Trophoblast cell (in vitro differentiated cells and primary cell): ENCODE measurements at regions not wholly inside any gene's neighbourhood (a gene's known extent, or its start where the extent isn't known, plus 50 kb on each side); places are given as distances from the start of the nearest gene placed in this dataset.

Source experiments
- DNase-seq, 2 donors: peaks; one replicate each; pipeline ENCODE4 v3.0.0-alpha.2; 2016
- H2AFZ ChIP-seq: 2 replicates; pipeline ENCODE4 v1.6.1; 2013; ENCODE audit warnings: low read length, moderate library complexity, mild to moderate bottlenecking; ENCODE audit not compliant: insufficient read depth, poor library complexity
- H2AK5ac ChIP-seq: 2 replicates; pipeline ENCODE4 v1.6.1; 2013; ENCODE audit warnings: mild to moderate bottlenecking, low read length
- H2BK120ac ChIP-seq: 2 replicates; pipeline ENCODE4 v1.6.1; 2013; ENCODE audit warnings: low read length, mild to moderate bottlenecking, moderate library complexity; ENCODE audit not compliant: insufficient read depth, poor library complexity
- H2BK12ac ChIP-seq: 2 replicates; pipeline ENCODE4 v1.6.1; 2013; ENCODE audit warnings: mild to moderate bottlenecking, low read length, moderate library complexity
- H2BK5ac ChIP-seq: 2 replicates; pipeline ENCODE4 v1.6.1; 2013; ENCODE audit warnings: low read length, low read depth, moderate library complexity, mild to moderate bottlenecking; ENCODE audit not compliant: poor library complexity
- H3K14ac ChIP-seq: 2 replicates; pipeline ENCODE4 v1.6.1; 2013; ENCODE audit warnings: mild to moderate bottlenecking, low read length
- H3K18ac ChIP-seq: 2 replicates; pipeline ENCODE4 v1.6.1; 2013; ENCODE audit warnings: mild to moderate bottlenecking, low read length
- H3K23ac ChIP-seq: 2 replicates; pipeline ENCODE4 v1.6.1; 2013; ENCODE audit warnings: low read length
- H3K27ac ChIP-seq: 2 replicates; pipeline ENCODE4 v1.5.1; 2013; ENCODE audit warnings: low read depth, mild to moderate bottlenecking, inconsistent platforms, low read length, moderate library complexity
- H3K27me3 ChIP-seq: 2 replicates; pipeline ENCODE4 v1.6.1; 2013; ENCODE audit warnings: inconsistent platforms, mild to moderate bottlenecking, low read length, moderate library complexity; ENCODE audit not compliant: insufficient read depth
- H3K36me3 ChIP-seq, 2 experiments: 1 replicate in 1 of 2; 2 replicates in 1 of 2; pipeline ENCODE4 v1.6.1; 2013; ENCODE audit warnings: low read length in 2 of 2, mild to moderate bottlenecking in 2 of 2, moderate library complexity in 1 of 2; ENCODE audit not compliant: insufficient read depth in 2 of 2, control insufficient read depth in 1 of 2
- H3K4ac ChIP-seq: 2 replicates; pipeline ENCODE4 v1.6.1; 2013; ENCODE audit warnings: low read depth, mild to moderate bottlenecking, low read length, moderate library complexity
- H3K4me1 ChIP-seq, 2 experiments: 1 replicate in 1 of 2; 2 replicates in 1 of 2; pipeline ENCODE4 v1.6.1; 2013; ENCODE audit warnings: low read length in 2 of 2, mild to moderate bottlenecking in 2 of 2, moderate library complexity in 1 of 2; ENCODE audit not compliant: insufficient read depth in 2 of 2, control insufficient read depth in 1 of 2
- H3K4me2 ChIP-seq: 2 replicates; pipeline ENCODE4 v1.6.1; 2013; ENCODE audit warnings: inconsistent platforms, mild to moderate bottlenecking, low read length, moderate library complexity
- H3K4me3 ChIP-seq: 2 replicates; pipeline ENCODE4 v1.5.1; 2013; ENCODE audit warnings: mild to moderate bottlenecking, low read depth, low read length, inconsistent platforms
- H3K79me1 ChIP-seq: one replicate; pipeline ENCODE4 v1.6.1; 2013; ENCODE audit warnings: low read length
- H3K79me2 ChIP-seq: 2 replicates; pipeline ENCODE4 v1.6.1; 2013; ENCODE audit warnings: low read length, mild to moderate bottlenecking; ENCODE audit not compliant: control insufficient read depth, insufficient read depth, poor library complexity
- H3K9ac ChIP-seq: 2 replicates; pipeline ENCODE4 v1.6.1; 2013; ENCODE audit warnings: mild to moderate bottlenecking, low read length
- H3K9me3 ChIP-seq: 2 replicates; pipeline ENCODE4 v1.6.1; 2013; ENCODE audit warnings: low read depth, mild to moderate bottlenecking, control low read depth, inconsistent platforms, low read length; ENCODE audit not compliant: insufficient read depth
- H4K12ac ChIP-seq: 2 replicates; pipeline ENCODE4 v1.6.1; 2013; ENCODE audit warnings: low read depth, mild to moderate bottlenecking, low read length, moderate library complexity
- H4K8ac ChIP-seq: 2 replicates; pipeline ENCODE4 v1.6.1; 2013; ENCODE audit warnings: low read depth, mild to moderate bottlenecking, low read length, moderate library complexity
- H4K91ac ChIP-seq: one replicate; pipeline ENCODE4 v1.6.1; 2013; ENCODE audit warnings: low read depth, mild to moderate bottlenecking, low read length, moderate library complexity
- WGBS: extraction: QIAGEN DNeasy Blood & Tissue Kit; methylation state at CpG from one replicate; pipeline ENCODE4 v1.1.7; 2013; ENCODE audit warnings: missing lambda C conversion rate; ENCODE audit not compliant: insufficient read length, insufficient coverage; ENCODE audit errors: extremely low coverage; 5-methylcytosine and 5-hydroxymethylcytosine counted together

DNA sequence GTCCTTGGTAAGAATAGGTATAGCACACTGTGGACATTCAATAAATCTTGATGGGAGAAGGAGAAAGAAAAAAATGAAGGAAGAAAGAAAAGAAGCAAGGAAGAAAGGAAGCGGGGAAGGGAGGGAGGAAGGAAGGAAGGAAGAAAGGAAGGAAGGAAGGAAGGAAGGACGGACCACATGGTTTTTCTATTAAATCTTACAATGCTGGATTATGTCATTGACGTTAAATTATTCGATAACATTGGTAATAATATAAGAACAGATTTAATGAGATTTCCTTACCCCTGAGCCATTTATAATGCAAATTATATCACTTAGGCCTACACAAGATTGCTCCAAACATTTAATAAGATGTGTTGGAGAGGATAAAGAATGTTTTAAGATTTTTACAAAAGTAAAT, 124.9 kb upstream of the SYT1 start:
- H3K79me2 ChIP-seq, result no peaks in the 10 kb centered on the region
- no peak overlapping the region for H3K4ac ChIP-seq
- WGBS, result no CpG with 5 or more reads among the region's 4 CpGs
- H3K4me1 ChIP-seq, result no peaks in the 10 kb centered on the region
- no peak overlapping the region for H3K4me3 ChIP-seq
- no peak overlapping the region for H4K12ac ChIP-seq
- no peak overlapping the region for H3K4me2 ChIP-seq
- H3K36me3 ChIP-seq, result no peaks in the 10 kb centered on the region
- no peaks in the 10 kb centered on the region for H3K79me1 ChIP-seq
- H3K18ac ChIP-seq, result no peak overlapping the region
- H2BK5ac ChIP-seq, result no peak overlapping the region
- H3K9ac ChIP-seq, result no peak overlapping the region
- H2BK120ac ChIP-seq, result no peak overlapping the region
- H2AK5ac ChIP-seq, result no peak overlapping the region
- H3K23ac ChIP-seq, result no peak overlapping the region
- H2AFZ ChIP-seq, result no peak overlapping the region
- H3K14ac ChIP-seq, result no peak overlapping the region
- DNase-seq, result no peak
- no peak overlapping the region for H4K8ac ChIP-seq
- H3K27me3 ChIP-seq, result no peaks in the 10 kb centered on the region
- H2BK12ac ChIP-seq, result no peak overlapping the region
- H3K27ac ChIP-seq, result no peak overlapping the region
- H3K9me3 ChIP-seq, result no peaks in the 10 kb centered on the region
- H4K91ac ChIP-seq, result no peak overlapping the region

DNA sequence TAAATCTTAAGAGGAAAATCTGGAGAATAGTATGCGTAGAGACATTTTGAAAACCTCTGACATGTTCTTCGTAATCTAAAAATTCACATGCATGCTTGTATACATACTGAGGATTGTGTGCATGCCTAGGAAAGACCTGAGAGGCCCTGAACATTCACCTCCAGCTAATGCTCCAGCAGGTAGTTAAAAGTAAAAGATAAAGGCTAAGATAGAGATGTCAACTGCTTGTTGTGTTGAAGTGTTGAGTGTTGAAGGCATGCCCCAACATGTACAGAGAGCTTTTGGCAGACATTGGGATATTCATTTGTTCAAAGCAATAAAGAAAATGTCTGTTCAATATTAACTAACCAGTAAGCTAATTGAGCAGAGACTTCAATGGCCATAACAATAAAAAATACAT, 118.6 kb upstream of the SYT1 start:
- no peak overlapping the region for H4K91ac ChIP-seq
- no CpG with 5 or more reads among the region's 2 CpGs for whole genome bisulfite sequencing
- no peaks in the 10 kb centered on the region for H3K79me1 ChIP-seq
- H2BK5ac ChIP-seq, result no peak overlapping the region
- H3K27ac ChIP-seq, result no peak overlapping the region
- no peak overlapping the region for H3K18ac ChIP-seq
- no peaks in the 10 kb centered on the region for H3K4me1 ChIP-seq
- no peak overlapping the region for H3K14ac ChIP-seq
- no peak overlapping the region for H3K23ac ChIP-seq
- no peak overlapping the region for H3K4ac ChIP-seq
- no peak overlapping the region for H3K9ac ChIP-seq
- H2AFZ ChIP-seq, result no peak overlapping the region
- no peak overlapping the region for H4K12ac ChIP-seq
- no peaks in the 10 kb centered on the region for H3K79me2 ChIP-seq
- H3K36me3 ChIP-seq, result no peaks in the 10 kb centered on the region
- no peak overlapping the region for H2BK120ac ChIP-seq
- no peaks in the 10 kb centered on the region for H3K9me3 ChIP-seq
- no peak overlapping the region for H3K4me2 ChIP-seq
- H3K4me3 ChIP-seq, result no peak overlapping the region
- H4K8ac ChIP-seq, result no peak overlapping the region
- no peak overlapping the region for H2AK5ac ChIP-seq
- H2BK12ac ChIP-seq, result no peak overlapping the region
- peak; percentile 12 to 67 for DNase-seq
- no peaks in the 10 kb centered on the region for H3K27me3 ChIP-seq

- Histone ChIP-seq H3K4ac (no peak overlapping the region), H2BK120ac (no peak overlapping the region), H3K27me3 (no peaks in the 10 kb centered on the region), H2AFZ (no peak overlapping the region), H3K27ac (no peak overlapping the region), H3K4me2 (no peak overlapping the region), H4K91ac (no peak overlapping the region), H3K18ac (no peak overlapping the region), H3K4me1 (no peaks in the 10 kb centered on the region), H4K8ac (no peak overlapping the region), H3K4me3 (no peak overlapping the region), H3K79me2 (no peaks in the 10 kb centered on the region), H3K9me3 (no peaks in the 10 kb centered on the region), H3K14ac (no peak overlapping the region), H2BK12ac (no peak overlapping the region), H3K23ac (no peak overlapping the region), H3K9ac (no peak overlapping the region), H2BK5ac (no peak overlapping the region), H2AK5ac (no peak overlapping the region), H3K79me1 (no peaks in the 10 kb centered on the region), H3K36me3 (no peaks in the 10 kb centered on the region), H4K12ac (no peak overlapping the region)
- no peak for DNase-seq
- WGBS, result no CpG with 5 or more reads among the region's 1 CpG
These were observed 111.5 kb upstream of the SYT1 start for GRCh38 chr12:78753058-78753457.

GRCh38 chr12:78756936-78757335, 107.6 kb upstream of the SYT1 start:
- Histone ChIP-seq H2AK5ac (no peak overlapping the region), H3K23ac (no peak overlapping the region), H2BK12ac (no peak overlapping the region), H4K12ac (no peak overlapping the region), H2AFZ (no peak overlapping the region), H3K4me3 (no peak overlapping the region), H3K4me1 (no peaks in the 10 kb centered on the region), H3K4me2 (no peak overlapping the region), H3K4ac (no peak overlapping the region), H3K79me1 (no peaks in the 10 kb centered on the region), H2BK5ac (no peak overlapping the region), H3K27ac (no peak overlapping the region), H3K18ac (no peak overlapping the region), H3K14ac (no peak overlapping the region), H2BK120ac (no peak overlapping the region), H4K91ac (no peak overlapping the region), H3K27me3 (no peaks in the 10 kb centered on the region), H3K9ac (no peak overlapping the region), H4K8ac (no peak overlapping the region), H3K36me3 (no peaks in the 10 kb centered on the region), H3K79me2 (no peaks in the 10 kb centered on the region), H3K9me3 (peaks cover 2% of the 10 kb centered on the region)
- WGBS, result no CpG with 5 or more reads among the region's 2 CpGs
- no peak for DNase-seq
